ENCODE measurements at regions not wholly inside any gene's neighbourhood (a gene's known extent, or its start where the extent isn't known, plus 50 kb on each side); places are given as distances from the start of the nearest gene placed in this dataset.
"Not testable (repeated sequence)": the region's sequence is repeated elsewhere in the genome, so short reads cannot be mapped to it uniquely, and the experiment has no call there.

- DNase-seq (ENCODE audit: low spot score), result no peak
These were observed 114.2 kb downstream of the BRMS1L start for GRCh38 chr14:35940291-35940690.

- no peak for DNase-seq (ENCODE audit: low spot score)
These were observed 112.6 kb downstream of the BRMS1L start for GRCh38 chr14:35938770-35939169.

GRCh38 chr14:35934499-35934898 is 108.4 kb downstream of the BRMS1L start:
- DNase-seq (ENCODE audit: low spot score), result no peak

- no peak for DNase-seq (ENCODE audit: low spot score)
These were observed 106.6 kb downstream of the BRMS1L start for GRCh38 chr14:35932659-35933159.

GRCh38 chr14:35932136-35932535 is 106.0 kb downstream of the BRMS1L start:
- no peak for DNase-seq (ENCODE audit: low spot score)

- DNase-seq (ENCODE audit: low spot score), result no peak
These were observed 105.2 kb downstream of the BRMS1L start for GRCh38 chr14:35931346-35931745.

GRCh38 chr14:35929186-35929585 is 103.0 kb downstream of the BRMS1L start:
- DNase-seq (ENCODE audit: low spot score), result no peak

GRCh38 chr14:35927727-35928126 is 101.6 kb downstream of the BRMS1L start:
- no peak for DNase-seq (ENCODE audit: low spot score)

- DNase-seq (ENCODE audit: low spot score), result no peak
These were observed 99.2 kb downstream of the BRMS1L start for GRCh38 chr14:35925319-35925718.

- DNase-seq (ENCODE audit: low spot score), result not testable (repeated sequence)
These were observed 96.5 kb downstream of the BRMS1L start for GRCh38 chr14:35922590-35922989.

- no peak for DNase-seq (ENCODE audit: low spot score)
These were observed 95.6 kb downstream of the BRMS1L start for GRCh38 chr14:35921745-35922144.
